ENCODE measurements at regions not wholly inside any gene's neighbourhood (a gene's known extent, or its start where the extent isn't known, plus 50 kb on each side); places are given as distances from the start of the nearest gene placed in this dataset.
"Not testable (repeated sequence)": the region's sequence is repeated elsewhere in the genome, so short reads cannot be mapped to it uniquely, and the experiment has no call there.

DNA sequence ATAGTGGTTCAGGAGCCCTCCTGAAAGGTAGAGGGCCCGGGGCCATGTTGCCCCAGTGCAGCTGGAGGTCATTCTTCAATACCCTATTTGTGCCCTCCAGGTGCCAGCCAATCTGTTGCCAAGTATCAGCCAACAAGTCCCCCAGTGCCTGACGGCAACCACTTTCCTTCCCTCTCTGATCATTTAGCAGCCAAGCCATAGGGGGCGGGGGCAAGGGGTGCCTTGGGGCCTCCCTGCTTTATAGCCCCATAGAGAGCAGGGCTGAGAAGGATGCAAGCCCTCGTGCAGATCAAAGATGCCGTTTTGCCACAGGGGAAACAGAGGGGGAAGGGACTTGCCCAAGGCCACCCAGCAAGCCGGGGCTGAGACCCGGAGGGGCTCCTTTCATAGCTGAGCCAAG, 149.0 kb upstream of the CHST15 start:
- no peaks in the 10 kb centered on the region for H3K9me3 Mint-ChIP-seq
- DNase-seq (ENCODE audit: low spot score in 2 of 2) (no peak), ATAC-seq (no peak)
- H3K36me3 Mint-ChIP-seq = no peaks in the 10 kb centered on the region
- H3K4me1 Mint-ChIP-seq = peaks cover 9% of the 10 kb centered on the region
- H3K27ac Mint-ChIP-seq = no peak overlapping the region
- no peak overlapping the region for H3K4me3 Mint-ChIP-seq

DNA sequence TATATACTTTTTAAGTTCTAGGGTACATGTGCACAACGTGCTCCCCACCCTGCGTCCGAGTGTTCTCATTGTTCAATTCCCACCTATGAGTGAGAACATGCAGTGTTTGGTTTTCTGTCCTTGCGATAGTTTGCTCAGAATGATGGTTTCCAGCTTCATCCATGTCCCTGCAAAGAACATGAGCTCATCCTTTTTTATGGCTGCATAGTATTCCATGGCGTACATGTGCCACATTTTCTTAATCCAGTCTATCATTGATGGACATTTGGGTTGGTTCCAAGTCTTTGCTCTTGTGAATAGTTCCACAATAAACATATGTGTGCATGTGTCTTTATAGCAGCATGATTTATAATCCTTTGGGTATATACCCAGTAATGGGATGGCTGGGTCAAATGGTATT, 148.1 kb upstream of the CHST15 start:
- not testable (repeated sequence) for DNase-seq (ENCODE audit: low spot score in 2 of 2); H3K9me3 Mint-ChIP-seq; H3K27ac Mint-ChIP-seq; H3K4me1 Mint-ChIP-seq; H3K36me3 Mint-ChIP-seq; H3K4me3 Mint-ChIP-seq; ATAC-seq

DNA sequence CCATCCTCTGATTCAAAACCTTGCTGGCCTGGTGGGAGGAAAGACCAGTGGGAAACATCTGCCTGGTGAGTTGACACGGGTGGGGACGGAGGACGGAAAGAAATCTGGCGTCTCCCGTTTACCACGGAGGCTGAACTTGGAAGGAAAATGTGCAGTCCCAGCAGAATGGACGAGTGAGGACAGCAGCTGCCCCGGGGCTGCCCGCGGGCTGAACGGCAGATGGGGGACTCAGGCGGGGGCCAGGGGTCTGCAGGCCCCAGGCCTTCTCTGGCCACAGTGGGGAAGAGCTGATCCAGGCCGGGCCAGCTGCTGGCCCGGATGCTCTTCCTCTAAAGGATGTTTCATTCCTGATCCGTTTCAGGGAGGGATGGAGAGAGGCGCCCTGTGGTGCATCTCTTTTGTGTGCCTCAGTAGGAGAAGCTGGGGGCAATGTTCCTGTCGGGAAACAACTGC, 147.5 kb upstream of the CHST15 start:
- Mint-ChIP-seq H3K4me1 (peaks cover 9% of the 10 kb centered on the region), H3K9me3 (no peaks in the 10 kb centered on the region), H3K4me3 (no peak overlapping the region), H3K27ac (no peak overlapping the region), H3K36me3 (no peaks in the 10 kb centered on the region)
- DNase-seq (ENCODE audit: low spot score in 2 of 2) (no peak), ATAC-seq (no peak)

DNA sequence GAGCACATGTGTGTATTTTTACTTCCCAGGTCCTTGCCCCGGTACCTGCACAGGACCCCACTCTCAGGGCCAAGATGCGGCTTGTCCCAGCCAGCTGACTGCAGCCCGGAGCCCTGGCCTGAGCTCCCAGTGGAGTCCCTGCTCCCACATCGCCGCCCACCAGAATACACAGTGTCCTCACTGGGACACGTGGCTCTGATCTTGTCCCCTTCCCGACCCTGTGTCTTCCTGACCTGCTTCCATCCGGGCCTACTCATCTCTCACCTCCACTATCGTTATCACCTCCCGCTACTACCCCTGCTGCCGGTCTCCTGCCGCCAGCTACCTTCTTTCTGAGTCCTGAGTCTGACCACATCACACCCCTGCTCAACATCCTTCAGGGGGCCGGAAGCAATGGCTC, 146.3 kb upstream of the CHST15 start:
- no peak overlapping the region for H3K4me3 Mint-ChIP-seq
- no peaks in the 10 kb centered on the region for H3K9me3 Mint-ChIP-seq
- ATAC-seq (peak; percentile 14), DNase-seq (ENCODE audit: low spot score in 2 of 2) (no peak)
- peaks cover 9% of the 10 kb centered on the region for H3K4me1 Mint-ChIP-seq
- no peaks in the 10 kb centered on the region for H3K36me3 Mint-ChIP-seq
- no peak overlapping the region for H3K27ac Mint-ChIP-seq

DNA sequence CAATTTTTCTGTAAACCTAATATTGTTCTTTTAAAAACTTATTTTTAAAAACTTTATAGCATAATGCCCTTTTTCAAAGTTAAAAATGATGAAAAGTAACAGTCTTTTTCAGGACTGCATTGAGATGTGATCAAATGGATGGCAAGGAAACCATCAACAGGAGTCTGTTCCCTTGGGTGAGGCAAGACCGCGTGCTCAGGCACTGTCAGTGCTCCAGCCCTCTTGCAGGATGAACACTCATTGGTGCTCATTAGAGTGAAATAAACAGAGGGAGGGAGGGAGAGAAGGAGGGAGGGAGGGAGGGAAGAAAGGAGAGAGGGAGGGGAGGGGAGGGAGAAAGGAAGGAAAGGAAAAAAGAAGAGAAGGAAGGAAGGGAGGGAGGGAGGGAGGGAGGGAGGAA, 145.7 kb upstream of the CHST15 start:
- no peak for DNase-seq (ENCODE audit: low spot score in 2 of 2)
- H3K27ac Mint-ChIP-seq = no peak overlapping the region
- H3K4me1 Mint-ChIP-seq = peaks cover 9% of the 10 kb centered on the region

DNA sequence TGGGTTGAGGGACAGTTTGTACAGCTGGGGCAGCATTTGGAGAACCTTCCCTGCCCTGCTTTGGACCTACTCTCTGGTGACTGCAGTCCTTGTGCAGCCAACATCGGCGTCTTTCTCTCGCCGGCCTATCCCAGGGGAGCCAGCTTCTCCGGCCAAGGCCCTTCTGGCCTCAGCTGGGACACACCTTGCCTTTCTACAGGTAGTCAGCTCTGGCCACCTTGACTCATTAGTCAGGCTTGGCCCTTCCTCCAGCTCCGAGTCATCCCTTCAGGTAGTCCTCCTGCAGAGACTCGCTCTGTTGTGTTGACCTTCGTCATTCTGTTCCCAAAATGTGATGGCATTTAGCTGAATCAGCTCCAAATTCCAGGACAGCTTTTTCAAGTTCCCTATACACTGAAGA, 145.0 kb upstream of the CHST15 start:
- H3K4me3 Mint-ChIP-seq = no peak overlapping the region
- no peaks in the 10 kb centered on the region for H3K36me3 Mint-ChIP-seq
- ATAC-seq (no peak), DNase-seq (ENCODE audit: low spot score in 2 of 2) (no peak)
- no peaks in the 10 kb centered on the region for H3K9me3 Mint-ChIP-seq
- no peak overlapping the region for H3K27ac Mint-ChIP-seq
- H3K4me1 Mint-ChIP-seq = peaks cover 9% of the 10 kb centered on the region

More for the DNA sequence above, 145.7 kb upstream of the CHST15 start:
- H3K4me3 Mint-ChIP-seq = no peak overlapping the region
- no peaks in the 10 kb centered on the region for H3K36me3 Mint-ChIP-seq
- no peaks in the 10 kb centered on the region for H3K9me3 Mint-ChIP-seq
- ATAC-seq = no peak

GRCh38 chr10:124237282-124237961, 144.0 kb upstream of the CHST15 start:
- H3K36me3 Mint-ChIP-seq = no peaks in the 10 kb centered on the region
- ATAC-seq = no peak
- no peak overlapping the region for H3K4me3 Mint-ChIP-seq
- peaks cover 9% of the 10 kb centered on the region for H3K4me1 Mint-ChIP-seq
- H3K9me3 Mint-ChIP-seq = no peaks in the 10 kb centered on the region
- DNase-seq (ENCODE audit: low spot score in 2 of 2) = no peak
- no peak overlapping the region for H3K27ac Mint-ChIP-seq

GRCh38 chr10:124236816-124237215, 143.4 kb upstream of the CHST15 start:
- Mint-ChIP-seq H3K4me1 (peaks cover 9% of the 10 kb centered on the region), H3K4me3 (no peak overlapping the region), H3K9me3 (no peaks in the 10 kb centered on the region), H3K27ac (no peak overlapping the region), H3K36me3 (peaks cover under 1% of the 10 kb centered on the region)
- DNase-seq (ENCODE audit: low spot score in 2 of 2) = no peak
- no peak for ATAC-seq

- no peak for DNase-seq (ENCODE audit: low spot score in 2 of 2)
- Mint-ChIP-seq H3K9me3 (no peaks in the 10 kb centered on the region), H3K36me3 (peaks cover 8% of the 10 kb centered on the region), H3K27ac (no peak overlapping the region), H3K4me1 (peaks cover 14% of the 10 kb centered on the region), H3K4me3 (no peak overlapping the region)
- ATAC-seq = no peak
These were observed 142.7 kb upstream of the CHST15 start for GRCh38 chr10:124236136-124236535.

DNA sequence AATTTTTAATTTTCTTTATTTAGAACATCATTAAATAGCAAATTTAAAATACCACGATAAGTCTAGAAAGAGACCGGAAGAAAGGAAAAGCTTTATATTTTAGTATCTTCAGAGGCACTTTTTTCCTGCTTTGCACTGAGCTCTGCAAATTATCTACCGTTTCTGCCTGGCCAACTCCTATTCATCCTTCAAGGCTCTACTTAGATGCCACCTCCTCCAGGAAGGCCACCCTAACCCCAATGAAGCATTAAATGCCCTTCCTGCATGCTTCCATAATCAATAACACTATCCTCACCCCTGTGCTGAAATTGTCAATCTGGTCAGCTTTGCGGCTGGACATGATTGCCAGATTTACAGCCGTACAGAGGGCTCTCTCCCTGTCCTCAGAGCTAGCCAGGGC, 141.8 kb upstream of the CHST15 start:
- Mint-ChIP-seq H3K27ac (no peak overlapping the region), H3K4me1 (peaks cover 18% of the 10 kb centered on the region), H3K36me3 (peaks cover 17% of the 10 kb centered on the region), H3K4me3 (no peak overlapping the region), H3K9me3 (peaks cover 5% of the 10 kb centered on the region)
- DNase-seq (ENCODE audit: low spot score in 2 of 2) (no peak), ATAC-seq (no peak)

GRCh38 chr10:124233546-124234138, 140.2 kb upstream of the CHST15 start:
- H3K4me1 Mint-ChIP-seq = peaks cover 22% of the 10 kb centered on the region
- H3K36me3 Mint-ChIP-seq = peaks cover 33% of the 10 kb centered on the region
- H3K4me3 Mint-ChIP-seq = no peak overlapping the region
- no peak for DNase-seq (ENCODE audit: low spot score in 2 of 2)
- peaks cover 7% of the 10 kb centered on the region for H3K9me3 Mint-ChIP-seq
- no peak for ATAC-seq
- H3K27ac Mint-ChIP-seq = no peak overlapping the region

DNA sequence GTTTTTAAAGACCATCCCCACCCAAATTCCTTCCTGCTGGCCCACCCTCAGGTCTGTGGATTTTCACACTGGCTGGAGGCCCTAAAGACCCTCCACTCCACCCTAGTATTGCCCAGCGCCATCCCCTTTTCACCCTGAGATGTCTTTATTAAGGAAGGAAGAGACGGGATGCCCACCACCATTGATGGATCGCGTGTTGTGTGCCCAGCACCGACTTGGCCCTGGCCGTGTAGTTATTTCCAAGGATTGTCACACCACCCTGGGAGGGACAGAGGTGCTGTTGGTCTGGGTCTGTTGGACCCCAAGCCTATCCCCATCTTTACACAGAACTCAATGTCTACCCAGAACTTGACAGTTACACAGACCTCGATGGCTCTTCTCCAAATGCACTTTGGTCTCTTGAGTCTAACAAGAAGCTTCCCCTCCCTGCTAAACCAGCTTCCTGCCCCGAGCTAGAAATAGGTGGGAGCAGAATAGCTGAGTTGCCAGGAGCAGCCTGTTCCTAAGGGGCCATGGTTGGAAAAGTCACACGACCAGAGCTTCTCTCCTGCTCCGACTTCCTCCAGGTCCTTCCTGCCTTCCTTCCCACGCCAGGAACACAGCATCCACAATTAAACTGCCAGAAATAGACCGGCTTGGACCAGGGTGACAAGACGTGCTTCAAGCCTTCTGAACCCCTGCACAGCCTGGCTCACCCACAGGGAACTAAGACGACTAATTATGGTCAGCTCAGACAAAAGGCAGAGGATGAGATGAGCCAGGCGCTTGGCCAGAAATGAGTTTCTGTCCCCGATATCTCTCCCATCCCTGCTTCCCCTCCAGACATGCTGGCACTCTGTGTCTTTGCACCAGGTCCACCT, 139.5 kb upstream of the CHST15 start:
- H3K4me3 Mint-ChIP-seq = no peak overlapping the region
- peaks cover 25% of the 10 kb centered on the region for H3K4me1 Mint-ChIP-seq
- peaks cover 40% of the 10 kb centered on the region for H3K36me3 Mint-ChIP-seq
- ATAC-seq (no peak), DNase-seq (ENCODE audit: low spot score in 2 of 2) (no peak)
- no peak overlapping the region for H3K27ac Mint-ChIP-seq
- H3K9me3 Mint-ChIP-seq = peaks cover 7% of the 10 kb centered on the region

- ATAC-seq = peak; percentile 87
- H3K4me3 Mint-ChIP-seq = no peak overlapping the region
- H3K27ac Mint-ChIP-seq = peak overlapping the region; percentile 98
- H3K9me3 Mint-ChIP-seq = peaks cover 14% of the 10 kb centered on the region
- H3K4me1 Mint-ChIP-seq = peaks cover 32% of the 10 kb centered on the region
- peak; percentile 43 to 80 for DNase-seq (ENCODE audit: low spot score in 2 of 2)
- H3K36me3 Mint-ChIP-seq = peaks cover 54% of the 10 kb centered on the region
These were observed 138.1 kb upstream of the CHST15 start for GRCh38 chr10:124231168-124232155.

GRCh38 chr10:124230635-124231167, 137.3 kb upstream of the CHST15 start:
- ATAC-seq (no peak), DNase-seq (ENCODE audit: low spot score in 2 of 2) (no peak)
- Mint-ChIP-seq H3K4me3 (no peak overlapping the region), H3K4me1 (peaks cover 37% of the 10 kb centered on the region), H3K9me3 (peaks cover 16% of the 10 kb centered on the region), H3K27ac (peak overlapping the region; percentile 98), H3K36me3 (peaks cover 62% of the 10 kb centered on the region)

Measured in stimulated activated effector memory CD8-positive, alpha-beta T cell treated with anti-CD3 and anti-CD28 coated beads, Interleukin-12 subunit alpha, Interleukin-12 subunit beta, amount 100 ng/mL, for 72 hours (primary cell).